Embryonic facial prominence (tissue), 1 donor: ENCODE measurements at regions not wholly inside any gene's neighbourhood (a gene's known extent, or its start where the extent isn't known, plus 50 kb on each side); places are given as distances from the start of the nearest gene placed in this dataset.
"Not testable (repeated sequence)": the region's sequence is repeated elsewhere in the genome, so short reads cannot be mapped to it uniquely, and the experiment has no call there.

ENCODE experiments used
- DNase-seq: peaks from one replicate; pipeline ENCODE4 v3.0.0-alpha.2; 2016; ENCODE audit errors: extremely low spot score

GRCh38 chr1:194039578-194039977, 853.2 kb upstream of the B3GALT2 start:
- no peak for DNase-seq

DNA sequence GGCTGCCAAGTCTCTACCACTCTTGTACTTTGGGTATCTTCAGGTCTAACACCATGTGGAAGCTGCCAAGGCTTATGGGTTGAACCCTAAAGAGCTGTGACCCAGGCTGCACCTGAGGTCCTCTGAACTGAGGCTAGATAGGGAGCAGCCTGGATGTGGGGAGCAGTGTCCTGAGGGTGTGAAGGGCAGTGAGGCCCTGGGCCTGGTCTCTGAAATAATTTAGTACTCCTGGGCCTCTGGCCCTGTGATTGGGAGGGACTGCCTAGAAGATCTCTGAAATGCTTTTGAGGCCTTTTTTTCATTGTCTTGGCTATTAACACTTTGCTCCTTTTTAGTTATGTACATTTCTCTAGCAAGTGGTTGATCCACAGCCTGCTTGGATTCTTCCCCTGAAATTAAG, 847.2 kb upstream of the B3GALT2 start:
- no peak for DNase-seq

GRCh38 chr1:194028002-194028401, 841.6 kb upstream of the B3GALT2 start:
- no peak for DNase-seq

- DNase-seq = no peak
These were observed 840.0 kb upstream of the B3GALT2 start for GRCh38 chr1:194026422-194026821.

DNA sequence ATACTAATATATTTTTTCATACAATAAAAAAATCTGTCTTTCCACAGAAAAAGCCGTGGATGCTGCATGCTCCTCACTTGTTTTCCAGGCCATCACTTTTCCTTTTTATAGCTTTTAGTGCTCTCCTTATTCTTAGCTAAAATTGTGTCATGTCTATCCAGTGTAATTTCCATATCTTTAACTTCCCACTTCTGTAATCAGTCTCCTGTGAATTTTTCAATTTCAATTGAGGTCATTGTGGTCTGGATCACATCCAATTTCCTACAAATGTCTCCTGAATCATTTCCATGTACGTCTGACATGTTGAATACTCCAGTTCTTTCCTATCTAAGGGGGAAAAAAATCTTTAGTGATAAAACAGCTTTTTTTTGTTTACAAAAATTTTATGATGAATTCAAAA, 838.2 kb upstream of the B3GALT2 start:
- DNase-seq = no peak

DNA sequence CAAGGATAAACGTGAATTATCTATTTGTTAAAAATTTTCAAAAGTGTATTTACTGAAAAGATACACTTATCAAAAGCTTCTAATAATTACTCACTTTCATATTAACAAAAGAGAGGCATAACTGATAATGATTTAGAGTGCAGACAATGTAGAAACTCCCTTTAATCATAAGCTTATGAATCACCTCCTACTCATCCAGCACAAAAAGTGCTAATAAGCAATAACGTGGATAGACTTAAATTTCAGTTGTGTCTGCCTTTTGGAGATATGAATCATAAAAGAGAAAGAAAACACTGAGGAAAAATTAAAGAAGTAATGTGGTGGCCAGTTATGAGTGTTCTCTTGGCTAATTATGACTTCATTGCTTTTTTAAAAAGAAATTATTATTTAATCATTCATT, 827.6 kb upstream of the B3GALT2 start:
- no peak for DNase-seq

GRCh38 chr1:194013561-194013960, 827.1 kb upstream of the B3GALT2 start:
- no peak for DNase-seq

- no peak for DNase-seq
These were observed 817.7 kb upstream of the B3GALT2 start for GRCh38 chr1:194004146-194004545.

DNA sequence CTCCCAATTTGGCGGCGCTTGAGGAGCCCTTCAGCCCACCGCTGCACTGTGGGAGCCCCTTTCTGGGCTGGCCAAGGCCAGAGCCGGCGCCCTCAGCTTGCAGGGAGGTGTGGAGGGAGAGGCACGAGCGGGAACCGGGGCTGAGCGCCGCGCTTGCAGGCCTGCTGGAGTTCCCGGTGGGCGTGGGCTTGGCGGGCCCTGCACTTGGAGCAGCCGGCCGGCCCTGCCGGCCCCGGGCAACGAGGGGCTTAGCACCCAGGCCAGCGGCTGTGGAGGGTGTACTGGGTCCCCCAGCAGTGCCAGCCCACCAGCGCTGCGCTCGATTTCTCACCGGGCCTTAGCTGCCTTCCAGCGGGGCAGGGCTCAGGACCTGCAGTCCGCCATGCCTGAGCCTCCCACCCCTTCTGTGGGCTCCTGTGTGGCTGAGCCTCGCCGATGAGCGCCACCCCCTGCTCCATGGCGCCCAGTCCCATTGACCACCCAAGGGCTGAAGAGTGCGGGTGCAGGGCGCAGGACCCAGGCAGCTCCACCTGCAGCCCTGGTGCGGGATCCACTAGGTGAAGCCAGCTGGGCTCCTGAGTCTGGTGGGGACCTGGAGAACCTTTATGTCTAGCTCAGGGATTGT, 815.4 kb upstream of the B3GALT2 start:
- DNase-seq = not testable (repeated sequence)

DNA sequence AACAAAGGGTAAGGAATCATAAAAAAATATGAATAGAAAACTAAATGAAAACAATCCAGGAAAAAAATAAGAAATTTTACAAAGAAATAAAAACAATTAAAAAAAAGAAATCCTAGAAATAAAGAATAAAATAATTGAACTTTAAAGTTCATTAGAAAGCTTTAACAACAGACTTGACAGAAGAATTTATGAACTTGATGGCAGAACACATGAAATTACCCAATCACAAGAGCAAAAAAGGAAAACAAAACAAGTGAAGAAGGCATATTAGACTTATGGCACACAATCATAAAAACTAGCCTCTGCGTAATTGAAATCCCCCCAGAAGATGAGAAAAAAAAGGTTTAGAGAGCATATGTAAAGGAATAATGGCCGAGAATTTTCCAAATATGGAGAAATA, 802.5 kb upstream of the B3GALT2 start:
- DNase-seq = no peak

DNA sequence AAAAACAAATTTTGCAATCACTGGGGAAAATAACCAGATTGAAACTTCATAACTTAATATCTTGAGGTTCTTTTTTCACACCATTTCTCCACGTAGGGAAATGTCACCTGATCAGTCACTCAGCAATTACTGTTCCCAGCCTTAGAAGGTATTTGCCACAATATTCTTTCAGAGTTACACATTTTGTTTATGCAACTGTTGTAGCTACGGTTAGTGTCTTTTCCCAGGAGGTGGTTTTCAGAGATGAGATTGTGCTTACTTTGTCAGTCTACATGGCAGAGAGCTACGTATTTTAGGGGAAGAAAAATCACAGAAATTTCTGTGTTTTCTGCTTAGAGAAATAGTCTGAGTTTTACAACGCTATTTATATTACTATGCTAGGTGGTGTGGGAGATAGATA, 792.8 kb upstream of the B3GALT2 start:
- DNase-seq = no peak

DNA sequence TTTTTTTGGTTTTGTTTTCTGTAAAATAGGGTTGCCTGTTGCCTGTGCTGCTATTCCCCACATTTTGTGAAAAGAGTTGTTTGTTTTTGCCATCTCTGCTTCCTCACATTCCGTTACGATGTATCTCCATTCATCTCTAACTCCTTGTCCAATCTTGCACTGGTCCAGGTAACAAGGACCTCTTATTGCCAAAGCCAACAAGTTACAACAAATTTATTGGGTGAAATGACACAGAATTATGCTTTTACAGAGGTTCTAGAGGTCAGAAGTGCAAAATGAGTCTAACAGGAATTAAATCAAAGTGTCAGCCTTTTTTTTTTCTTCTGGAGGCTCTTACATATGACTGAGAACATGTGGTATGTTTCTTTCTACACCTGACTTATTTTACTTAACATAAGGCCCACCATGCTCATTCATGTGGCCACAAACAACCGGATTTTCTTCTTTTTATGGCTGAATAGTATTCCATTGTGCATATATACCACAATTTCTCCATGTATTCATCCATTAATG, 787.9 kb upstream of the B3GALT2 start:
- DNase-seq = no peak

DNA sequence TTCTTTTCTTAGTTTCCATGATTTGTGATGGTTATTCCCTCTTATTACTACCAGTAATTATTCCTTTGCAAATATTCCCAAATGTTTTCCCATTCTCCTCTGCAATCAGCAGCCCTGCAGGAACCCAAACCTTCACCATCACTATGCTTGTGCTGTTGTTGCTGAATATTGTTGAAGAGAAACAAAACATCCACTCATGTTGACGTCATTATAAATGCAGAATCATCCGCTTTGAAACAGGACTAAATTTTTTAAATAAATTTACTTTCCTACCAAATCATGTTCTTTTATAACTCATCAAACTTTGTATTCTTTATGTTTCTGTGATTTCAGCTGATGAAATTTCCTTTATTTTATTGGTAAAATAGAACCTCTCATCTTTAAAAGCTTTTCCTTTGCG, 787.0 kb upstream of the B3GALT2 start:
- no peak for DNase-seq

DNA sequence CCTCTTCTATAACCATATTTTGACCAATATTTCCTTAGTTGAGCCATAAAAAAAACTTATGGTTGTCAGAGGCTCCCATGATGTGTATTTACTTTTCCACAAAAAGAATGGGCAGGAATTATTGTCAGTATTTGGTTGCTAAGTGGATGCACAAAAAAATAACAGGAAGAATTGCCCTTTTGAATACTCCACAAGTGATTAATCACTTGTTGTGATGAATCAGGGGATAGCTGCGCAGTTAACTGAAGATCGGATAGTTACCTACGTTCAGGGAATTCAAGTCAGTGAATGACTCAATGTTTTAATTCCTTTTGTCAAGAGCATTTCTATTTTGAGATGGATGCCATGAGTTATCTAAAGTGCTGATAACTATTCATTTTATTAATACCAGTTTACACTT, 785.2 kb upstream of the B3GALT2 start:
- DNase-seq = no peak

DNA sequence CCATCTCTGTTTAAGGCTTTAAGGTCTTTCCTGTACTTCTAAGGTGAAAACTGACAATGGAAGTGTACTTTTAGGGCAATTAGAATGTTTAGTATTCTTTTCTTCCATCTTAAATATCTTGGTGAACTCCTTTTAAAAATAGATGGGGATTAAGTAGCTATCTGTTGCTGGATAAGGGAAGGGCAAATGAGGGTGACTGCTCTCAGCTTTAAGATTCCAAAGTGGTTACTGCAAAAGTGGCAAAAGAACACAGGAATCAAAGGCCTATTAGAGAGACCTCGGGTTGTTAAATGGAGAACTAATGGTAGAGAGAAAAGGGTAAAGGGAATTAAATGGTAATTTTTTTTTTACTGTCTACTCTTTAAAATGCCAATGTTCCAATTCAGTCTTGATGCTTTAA, 774.1 kb upstream of the B3GALT2 start:
- no peak for DNase-seq

DNA sequence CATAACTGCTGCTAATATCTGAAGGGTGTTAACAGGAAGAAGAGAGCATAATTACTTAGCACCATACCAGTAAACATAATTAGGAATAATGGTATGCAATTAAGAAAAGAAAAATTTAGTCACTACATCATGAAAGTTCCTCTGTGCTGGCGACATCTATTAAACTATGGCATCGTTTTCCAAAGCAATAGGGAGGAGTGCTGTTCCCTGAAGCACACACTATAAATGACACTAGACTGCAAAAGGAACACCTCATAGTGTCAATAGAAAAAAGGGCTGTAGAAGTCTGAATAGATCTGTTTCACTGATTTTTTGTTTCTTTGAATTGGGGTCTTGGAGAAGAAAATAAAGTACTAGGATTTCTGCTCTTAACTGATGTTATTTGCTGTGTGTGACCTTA, 773.6 kb upstream of the B3GALT2 start:
- DNase-seq = no peak

DNA sequence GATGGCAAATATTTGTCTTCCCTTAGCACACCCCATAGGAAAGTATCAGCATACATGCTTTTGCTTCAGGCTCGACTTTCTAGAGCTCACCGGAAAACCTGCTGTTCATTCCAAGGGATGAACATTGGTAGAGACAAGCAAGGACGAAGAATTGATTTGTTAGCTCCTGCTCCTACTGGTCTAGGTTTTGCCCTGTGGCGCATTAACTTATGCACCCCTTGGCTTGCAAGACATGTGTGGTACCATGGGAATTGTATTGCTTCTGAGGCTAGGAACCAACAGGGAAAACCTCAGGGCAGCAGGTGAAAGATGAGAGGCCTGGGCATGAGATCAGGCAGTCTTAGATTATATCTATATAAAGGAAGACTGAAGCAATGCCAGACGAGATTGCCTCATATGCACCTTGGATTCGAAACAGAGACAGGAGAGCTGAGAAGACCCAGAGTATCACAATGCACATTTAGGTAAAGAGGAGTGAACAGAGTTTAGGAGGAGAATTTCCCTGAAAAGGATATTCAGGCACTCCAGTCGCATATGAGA, 771.2 kb upstream of the B3GALT2 start:
- DNase-seq = no peak

GRCh38 chr1:193952778-193953374, 766.5 kb upstream of the B3GALT2 start:
- no peak for DNase-seq

- no peak for DNase-seq
These were observed 765.6 kb upstream of the B3GALT2 start for GRCh38 chr1:193951984-193952383.

GRCh38 chr1:193944454-193944853, 758.0 kb upstream of the B3GALT2 start:
- DNase-seq = no peak

DNA sequence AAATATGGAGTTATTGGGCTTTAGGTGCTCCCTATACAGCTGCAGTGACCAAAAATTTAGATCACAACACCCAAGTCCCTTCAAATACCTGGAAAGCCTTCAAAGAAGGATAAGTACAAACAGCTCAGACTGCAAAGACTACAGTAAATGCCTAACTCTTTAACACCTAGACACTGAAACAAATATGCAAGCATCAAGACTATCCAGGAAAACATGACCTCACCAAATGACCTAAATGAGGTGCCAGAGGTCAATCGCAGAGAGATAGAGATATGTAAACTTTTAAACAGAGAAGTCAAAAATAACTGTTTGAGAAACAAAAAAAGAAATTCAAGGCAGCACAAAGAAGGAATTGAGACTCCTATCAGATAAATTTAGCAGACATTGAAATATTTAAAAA, 753.8 kb upstream of the B3GALT2 start:
- DNase-seq = no peak

DNA sequence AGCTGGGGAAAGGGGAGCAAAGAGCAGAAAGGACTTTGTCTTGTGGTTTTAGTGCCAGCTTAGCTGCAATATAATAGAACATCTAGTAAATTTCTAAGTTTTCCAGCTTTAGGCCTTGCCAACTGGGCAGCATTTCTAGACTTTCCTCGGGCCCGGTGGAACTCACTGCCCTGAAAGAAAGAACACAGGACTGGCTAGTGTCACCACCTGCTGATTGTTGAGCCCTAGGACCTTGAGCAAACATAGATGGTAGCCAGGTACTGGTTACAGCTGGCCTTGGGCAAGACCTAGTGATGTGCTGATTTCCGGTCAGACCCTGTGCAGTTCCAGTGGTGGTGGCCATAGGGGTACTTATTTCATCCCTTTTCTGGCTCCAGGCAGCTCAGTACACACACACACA, 753.2 kb upstream of the B3GALT2 start:
- DNase-seq = no peak

- no peak for DNase-seq
These were observed 750.9 kb upstream of the B3GALT2 start for GRCh38 chr1:193937308-193937707.

GRCh38 chr1:193932979-193933378, 746.6 kb upstream of the B3GALT2 start:
- DNase-seq = no peak
